ENCODE measurements at regions not wholly inside any gene's neighbourhood (a gene's known extent, or its start where the extent isn't known, plus 50 kb on each side); places are given as distances from the start of the nearest gene placed in this dataset.

GRCh38 chr2:39515273-39515896 lies 78.3 kb upstream of the MAP4K3 start:
- no peak for DNase-seq

DNA sequence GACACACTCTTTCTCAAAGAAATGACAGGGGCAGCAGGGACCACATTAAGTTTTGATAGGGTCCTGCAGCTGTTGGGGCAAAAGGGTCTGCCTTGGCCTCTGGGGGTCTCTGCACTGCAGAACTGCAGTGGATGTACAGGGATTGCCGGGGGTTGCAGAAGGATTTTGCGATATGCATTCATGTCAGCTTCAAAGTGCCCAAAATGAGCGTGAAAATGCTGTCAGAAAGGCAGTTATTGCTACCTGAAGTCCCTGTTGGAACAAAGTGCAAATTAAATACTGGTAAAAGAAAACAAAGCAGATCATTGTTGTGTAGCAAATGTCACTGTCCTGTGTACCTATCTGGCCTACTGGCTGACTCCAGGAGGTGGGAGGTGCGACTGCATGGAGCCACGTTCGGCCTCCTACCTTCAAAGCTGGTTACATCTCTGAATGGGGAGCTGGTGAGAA lies 78.8 kb upstream of the MAP4K3 start:
- no peak for DNase-seq

DNA sequence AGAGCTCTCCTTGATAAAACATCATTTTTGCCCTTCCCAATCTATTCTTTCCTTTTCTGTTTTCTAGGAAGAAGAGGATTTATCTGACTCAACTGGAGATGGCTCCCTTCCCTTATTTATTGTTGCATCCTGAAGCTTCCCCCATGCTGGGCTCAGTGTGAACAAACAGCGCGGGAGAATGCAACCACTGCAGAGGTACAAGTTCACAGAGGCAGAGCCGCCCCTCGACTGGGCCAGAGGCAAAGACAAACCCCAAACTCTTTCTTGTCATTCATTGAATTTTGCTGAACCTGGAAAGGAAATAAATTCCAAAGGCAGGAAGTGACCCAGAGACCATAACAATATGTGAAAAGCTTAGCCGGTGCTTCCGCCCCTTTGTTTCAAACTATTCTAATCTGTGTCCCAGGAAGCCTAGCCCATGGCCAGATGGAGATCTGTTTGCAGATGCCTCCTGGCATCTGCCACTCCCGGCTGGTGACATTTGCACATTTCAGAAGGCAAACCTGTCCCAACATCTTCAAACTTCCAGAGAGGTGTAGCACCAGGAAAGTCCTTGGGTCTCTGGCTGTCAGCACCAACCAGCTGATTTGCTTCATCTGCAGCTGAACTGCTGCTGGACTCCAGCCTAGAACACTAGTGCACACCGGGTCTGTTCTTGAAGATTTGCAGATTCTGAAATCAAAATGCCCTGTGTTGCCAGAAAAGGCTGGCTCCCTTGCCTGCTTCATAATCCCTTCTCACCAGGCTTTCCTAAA lies 79.4 kb upstream of the MAP4K3 start:
- DNase-seq = no peak

GRCh38 chr2:39517102-39517436 lies 80.0 kb upstream of the MAP4K3 start:
- DNase-seq = no peak

- no peak for DNase-seq
Measured at GRCh38 chr2:39517622-39518021, 80.5 kb upstream of the MAP4K3 start.

DNA sequence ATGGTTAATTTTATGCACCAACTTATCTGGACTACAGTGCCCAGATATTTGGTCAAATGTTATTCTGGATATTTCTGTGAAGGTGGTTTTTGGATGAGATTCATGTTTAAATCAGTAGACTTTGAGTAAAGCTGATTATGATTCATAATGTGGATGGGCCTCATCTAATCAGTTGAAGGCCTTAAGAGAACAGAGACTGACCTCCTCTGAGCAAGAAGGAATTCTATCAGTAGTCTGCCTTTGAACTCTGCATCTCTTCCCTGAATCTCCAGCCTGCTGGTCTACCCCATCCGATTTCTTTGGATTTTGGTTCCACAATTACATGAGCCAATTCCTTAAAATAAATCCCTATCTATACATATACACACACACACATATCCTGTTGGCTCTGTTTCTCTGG lies 82.8 kb upstream of the MAP4K3 start:
- no peak for DNase-seq

GRCh38 chr2:39521876-39522517 lies 84.9 kb upstream of the MAP4K3 start:
- DNase-seq = no peak

- DNase-seq = no peak
Measured at GRCh38 chr2:39522518-39522877, 85.4 kb upstream of the MAP4K3 start.

DNA sequence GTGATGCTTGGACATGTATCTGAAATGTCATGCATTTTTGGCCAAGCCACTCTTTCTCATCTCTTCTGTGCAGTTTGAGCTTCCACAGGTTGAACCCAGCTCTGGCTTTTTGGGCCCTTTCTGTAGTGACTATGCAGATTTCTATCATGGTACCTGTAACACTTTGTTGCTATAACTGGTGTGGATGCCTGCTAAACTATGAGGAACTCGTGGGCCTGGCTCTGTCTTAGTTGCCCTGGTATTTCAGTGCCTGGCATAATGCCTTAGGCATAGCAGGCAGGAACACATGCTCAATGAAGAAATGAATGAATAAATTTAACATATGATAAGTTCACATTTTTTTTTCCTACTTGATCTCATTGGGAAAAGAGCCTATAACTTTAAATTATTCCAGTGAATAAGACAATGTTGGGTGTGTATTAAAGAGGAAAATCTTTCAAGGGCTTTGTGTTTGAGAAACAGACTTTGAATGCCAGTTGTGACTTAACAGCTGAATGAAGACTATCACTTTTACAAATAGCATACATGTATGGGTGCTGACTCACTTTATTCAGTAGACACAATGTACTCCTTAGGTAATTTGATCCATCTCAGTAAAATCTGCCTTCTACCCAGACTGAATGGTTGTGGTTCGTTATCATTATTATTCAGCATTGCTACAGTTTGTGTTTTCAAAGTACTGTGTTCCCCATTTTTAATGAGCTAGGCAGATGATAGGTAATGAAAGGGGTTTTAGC lies 86.4 kb upstream of the MAP4K3 start:
- DNase-seq = no peak

DNA sequence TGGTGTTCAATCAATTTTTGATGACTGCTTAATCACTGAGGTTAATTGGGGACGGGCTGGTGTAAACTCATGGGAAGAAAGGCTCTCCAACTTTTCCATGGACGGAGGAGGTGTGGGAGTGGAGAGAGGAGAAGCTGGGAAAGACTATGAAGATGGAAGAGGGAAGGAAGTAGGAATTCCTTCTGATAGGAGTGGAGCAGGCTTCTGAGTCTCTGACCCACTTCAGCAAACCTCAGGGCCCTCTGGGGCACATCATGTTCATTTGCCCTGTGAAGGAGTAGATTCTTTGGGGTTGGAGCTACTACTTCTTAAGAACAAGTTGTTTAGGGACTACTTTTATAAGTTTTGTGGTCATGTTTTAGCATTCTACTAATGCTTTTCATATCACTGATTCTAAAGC lies 87.0 kb upstream of the MAP4K3 start:
- no peak for DNase-seq

GRCh38 chr2:39524756-39525635 lies 87.9 kb upstream of the MAP4K3 start:
- DNase-seq = no peak

- no peak for DNase-seq
Measured at GRCh38 chr2:39525636-39526412, 88.7 kb upstream of the MAP4K3 start.

- DNase-seq = no peak
Measured at GRCh38 chr2:39528701-39529100, 91.6 kb upstream of the MAP4K3 start.

DNA sequence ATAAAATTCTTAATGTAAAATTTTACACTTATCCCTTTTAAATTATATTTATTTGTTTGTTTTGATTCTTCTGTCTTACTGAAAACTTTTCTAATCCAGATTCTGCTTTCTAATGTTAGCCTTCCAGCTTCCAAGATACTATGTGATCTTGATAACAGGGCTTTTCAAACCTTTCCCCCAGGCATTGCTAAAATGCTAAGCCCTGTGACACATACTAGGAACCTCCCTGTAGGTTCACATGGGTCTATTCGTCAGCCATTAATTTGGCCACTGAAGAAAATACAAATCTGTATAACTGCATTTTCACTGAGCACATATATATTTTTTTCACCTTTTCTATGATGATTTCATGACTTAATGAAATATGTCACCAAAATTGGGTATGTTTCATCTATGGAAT lies 92.8 kb upstream of the MAP4K3 start:
- no peak for DNase-seq

DNA sequence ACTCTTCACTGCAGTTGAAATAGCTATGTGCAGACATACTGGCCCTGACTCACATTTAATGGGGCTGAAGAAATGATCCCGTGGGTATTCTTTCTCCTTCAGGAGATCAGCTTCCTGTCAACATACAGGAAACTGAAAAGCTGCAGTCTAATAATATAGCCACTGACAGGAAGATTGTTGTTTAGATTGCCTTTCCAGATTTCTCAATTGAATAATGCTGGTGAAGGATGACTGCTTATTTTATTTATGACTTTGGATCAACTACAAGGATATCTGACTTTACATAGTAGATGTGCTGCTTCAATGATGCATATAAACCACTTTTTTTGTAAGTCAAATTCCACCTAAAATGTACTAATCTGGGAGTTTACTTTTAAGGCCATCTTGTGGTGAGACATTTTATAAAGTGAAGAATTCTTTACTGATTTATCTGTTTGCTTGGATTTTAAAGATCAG lies 93.4 kb upstream of the MAP4K3 start:
- DNase-seq = no peak

DNA sequence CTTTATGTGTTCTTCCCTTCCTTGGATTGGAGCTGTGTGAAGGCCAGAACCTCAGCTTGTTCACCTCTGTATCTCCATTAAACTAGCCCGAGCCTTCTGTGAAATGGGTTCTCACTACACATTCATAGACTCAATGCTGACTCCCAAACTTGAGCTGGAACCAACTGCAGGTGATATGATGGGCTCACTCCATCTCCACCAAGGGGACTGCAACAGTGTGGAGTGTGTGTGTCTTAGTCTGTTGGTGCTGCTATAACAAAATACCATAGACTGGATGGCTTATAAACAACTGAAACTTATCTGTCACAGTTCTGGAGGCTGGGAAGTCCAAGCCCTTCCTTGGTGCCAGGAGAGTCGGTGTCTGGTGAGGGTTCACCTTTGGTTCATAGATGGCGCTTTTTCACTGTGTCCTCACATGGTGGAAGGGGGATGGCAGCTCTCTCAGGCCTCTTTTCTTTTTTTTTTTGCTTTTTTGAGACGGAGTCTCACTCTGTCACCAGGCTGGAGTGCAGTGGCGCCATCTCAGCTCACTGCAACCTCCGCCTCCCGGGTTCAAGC lies 94.2 kb upstream of the MAP4K3 start:
- no peak for DNase-seq

DNA sequence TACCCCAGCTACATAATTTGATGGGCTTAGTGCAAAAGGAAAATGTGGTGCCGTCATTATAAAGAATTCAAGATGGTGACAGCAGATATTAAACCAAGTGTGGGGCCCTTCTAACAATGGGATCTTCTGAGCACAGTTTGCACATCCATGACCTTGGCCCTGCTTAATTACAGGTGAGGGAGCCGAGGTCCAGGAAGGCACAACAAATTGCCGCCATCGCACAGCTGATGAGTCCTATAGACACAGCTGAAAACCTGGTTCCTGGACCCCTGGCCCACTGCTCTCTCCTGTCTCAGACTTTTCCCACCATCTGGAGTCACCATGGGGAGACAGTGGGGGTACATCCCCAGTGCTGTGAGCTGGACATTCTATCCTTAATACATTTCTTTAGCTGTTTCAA lies 95.8 kb upstream of the MAP4K3 start:
- DNase-seq = no peak

DNA sequence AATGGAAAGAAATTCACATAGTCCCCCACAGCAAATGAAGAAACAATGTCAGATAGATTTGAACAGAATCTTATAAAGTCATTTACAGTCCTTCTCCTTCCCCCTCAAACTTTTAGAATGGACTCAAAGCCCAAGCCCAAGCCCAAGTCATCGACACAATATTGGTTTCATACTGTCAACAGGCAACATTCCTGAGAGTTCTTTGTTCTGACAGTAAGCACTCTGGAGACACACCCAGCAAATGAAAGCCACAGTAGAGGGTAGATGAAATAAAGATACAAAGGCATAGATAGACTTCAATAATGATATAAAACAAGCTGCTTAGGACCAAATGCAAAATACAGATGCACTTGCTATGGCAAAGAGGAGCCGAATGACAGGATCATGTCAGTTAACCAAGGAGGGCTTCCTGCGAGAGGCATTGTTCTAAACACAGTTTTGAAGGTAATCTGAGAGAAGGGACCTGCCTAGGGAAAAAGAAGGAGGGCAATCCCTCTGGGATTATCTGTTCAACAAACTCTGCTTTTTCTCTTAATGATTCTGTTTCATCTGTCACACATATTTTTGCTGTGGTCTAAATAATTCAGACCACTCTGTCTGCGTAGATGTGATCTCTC lies 97.1 kb upstream of the MAP4K3 start:
- DNase-seq = no peak

DNA sequence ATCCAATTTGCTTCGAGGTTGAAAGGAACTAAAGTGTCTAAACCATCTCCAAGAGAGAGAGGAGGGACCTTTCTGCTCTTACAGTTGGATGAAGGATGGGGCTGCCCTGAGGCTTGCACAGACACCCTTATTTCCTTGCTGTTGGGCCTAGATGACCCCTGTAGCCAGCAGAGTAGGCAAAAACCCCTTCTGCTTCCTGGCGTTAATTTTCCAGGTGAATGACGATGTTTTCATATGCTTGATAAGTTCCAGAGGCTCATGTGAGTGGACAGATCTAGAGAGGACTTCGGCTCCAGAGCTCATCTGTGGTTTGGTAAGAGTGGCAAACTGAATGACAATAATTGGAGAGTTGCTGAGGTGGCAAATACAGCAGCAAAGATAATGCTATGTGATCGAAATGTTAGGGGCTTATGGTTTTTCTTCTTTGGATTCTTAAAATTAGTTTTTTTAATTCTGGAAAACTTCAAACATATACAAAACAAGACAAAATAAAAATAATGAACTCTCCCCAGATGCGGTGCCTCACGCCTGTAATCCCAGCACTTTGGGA lies 98.6 kb upstream of the MAP4K3 start:
- no peak for DNase-seq

DNA sequence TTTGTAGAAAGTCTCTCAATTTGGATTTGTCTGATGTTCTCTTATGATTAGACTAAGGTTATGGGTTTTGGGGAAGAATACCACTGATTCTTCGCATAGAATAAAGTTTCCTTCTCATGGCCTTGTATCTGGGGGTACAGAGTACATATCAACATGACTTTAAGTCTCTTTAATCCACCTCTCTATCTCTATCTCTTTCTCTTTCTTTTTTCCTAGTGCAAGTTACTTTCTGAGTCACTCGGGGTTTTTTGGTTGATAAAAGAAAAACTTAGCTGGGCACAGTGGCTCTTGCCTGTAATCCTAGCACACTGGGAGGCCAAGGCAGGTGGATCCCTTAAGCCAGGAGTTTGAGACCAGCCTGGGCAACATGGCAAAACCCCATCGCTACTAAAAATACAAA lies 100.1 kb upstream of the MAP4K3 start:
- DNase-seq = no peak

GRCh38 chr2:39538718-39539117 lies 101.6 kb upstream of the MAP4K3 start:
- DNase-seq = no peak

All from CD4-positive, alpha-beta T cell treated with Interleukin-4 for 4 hours (primary cell).